ENCODE measurements at regions not wholly inside any gene's neighbourhood (a gene's known extent, or its start where the extent isn't known, plus 50 kb on each side); places are given as distances from the start of the nearest gene placed in this dataset.
"Not testable (repeated sequence)": the region's sequence is repeated elsewhere in the genome, so short reads cannot be mapped to it uniquely, and the experiment has no call there.

DNA sequence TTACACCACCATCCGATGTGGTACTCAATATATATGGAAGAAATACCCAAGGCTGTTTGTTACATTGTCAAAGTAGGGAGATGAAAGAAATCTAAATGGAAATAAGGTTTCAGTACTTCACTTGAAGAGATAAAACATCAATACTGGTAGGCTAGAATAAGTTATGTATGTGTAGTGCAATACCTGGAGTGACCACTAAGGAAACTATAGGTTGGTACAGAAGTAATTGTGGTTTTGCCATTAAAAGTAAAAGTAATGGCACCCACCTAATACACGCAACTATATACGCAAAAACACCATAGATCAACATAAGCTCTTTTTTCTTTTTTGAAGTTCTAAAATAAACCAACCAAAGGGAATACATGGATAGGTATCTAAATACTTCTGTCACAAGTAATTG lies 143.2 kb upstream of the KYNU start:
- 95% methylated on average over 3 of the region's 3 CpGs for WGBS
- no peak for DNase-seq (ENCODE audit: low spot score in 2 of 2)
- TF ChIP-seq, protein P1, sequence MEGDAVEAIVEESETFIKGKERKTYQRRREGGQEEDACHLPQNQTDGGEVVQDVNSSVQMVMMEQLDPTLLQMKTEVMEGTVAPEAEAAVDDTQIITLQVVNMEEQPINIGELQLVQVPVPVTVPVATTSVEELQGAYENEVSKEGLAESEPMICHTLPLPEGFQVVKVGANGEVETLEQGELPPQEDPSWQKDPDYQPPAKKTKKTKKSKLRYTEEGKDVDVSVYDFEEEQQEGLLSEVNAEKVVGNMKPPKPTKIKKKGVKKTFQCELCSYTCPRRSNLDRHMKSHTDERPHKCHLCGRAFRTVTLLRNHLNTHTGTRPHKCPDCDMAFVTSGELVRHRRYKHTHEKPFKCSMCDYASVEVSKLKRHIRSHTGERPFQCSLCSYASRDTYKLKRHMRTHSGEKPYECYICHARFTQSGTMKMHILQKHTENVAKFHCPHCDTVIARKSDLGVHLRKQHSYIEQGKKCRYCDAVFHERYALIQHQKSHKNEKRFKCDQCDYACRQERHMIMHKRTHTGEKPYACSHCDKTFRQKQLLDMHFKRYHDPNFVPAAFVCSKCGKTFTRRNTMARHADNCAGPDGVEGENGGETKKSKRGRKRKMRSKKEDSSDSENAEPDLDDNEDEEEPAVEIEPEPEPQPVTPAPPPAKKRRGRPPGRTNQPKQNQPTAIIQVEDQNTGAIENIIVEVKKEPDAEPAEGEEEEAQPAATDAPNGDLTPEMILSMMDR (IDR thresholded peaks at IDR 0.05): no peak
- TF ChIP-seq POLR2AphosphoS5 (IDR thresholded peaks at IDR 0.05): no peak
- no peak for TF ChIP-seq EP300 (IDR thresholded peaks at IDR 0.05)

DNA sequence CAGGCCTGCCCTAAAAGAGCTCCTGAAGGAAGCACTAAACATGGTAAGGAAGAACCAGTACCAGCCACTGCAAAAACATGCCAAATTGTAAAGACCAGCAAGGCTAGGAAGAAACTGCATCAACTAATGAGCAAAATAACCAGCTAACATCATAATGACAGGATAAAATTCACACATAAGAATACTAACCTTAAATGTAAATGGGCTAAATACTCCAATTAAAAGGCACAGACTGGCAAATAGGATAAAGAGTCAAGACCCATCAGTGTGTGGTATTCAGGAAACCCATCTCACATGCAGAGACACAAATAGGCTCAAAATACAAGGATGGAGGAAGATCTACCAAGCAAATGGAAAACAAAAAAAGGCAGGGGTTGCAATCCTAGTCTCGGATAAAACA lies 147.7 kb upstream of the KYNU start:
- not testable (repeated sequence) for H3K4me1 ChIP-seq; DNase-seq (ENCODE audit: low spot score in 2 of 2); H3K4me3 ChIP-seq; H3K27ac ChIP-seq; H3K9me3 ChIP-seq; H3K36me3 ChIP-seq; H3K27me3 ChIP-seq
- WGBS: 100% methylated on average over 1 of the region's 1 CpG

More for the DNA sequence above, 143.2 kb upstream of the KYNU start:
- no peaks in the 10 kb centered on the region for H3K27me3 ChIP-seq
- no peak overlapping the region for H3K4me3 ChIP-seq
- H3K36me3 ChIP-seq: no peaks in the 10 kb centered on the region
- H3K9me3 ChIP-seq: no peaks in the 10 kb centered on the region
- H3K4me1 ChIP-seq: no peaks in the 10 kb centered on the region
- H3K27ac ChIP-seq: no peak overlapping the region

DNA sequence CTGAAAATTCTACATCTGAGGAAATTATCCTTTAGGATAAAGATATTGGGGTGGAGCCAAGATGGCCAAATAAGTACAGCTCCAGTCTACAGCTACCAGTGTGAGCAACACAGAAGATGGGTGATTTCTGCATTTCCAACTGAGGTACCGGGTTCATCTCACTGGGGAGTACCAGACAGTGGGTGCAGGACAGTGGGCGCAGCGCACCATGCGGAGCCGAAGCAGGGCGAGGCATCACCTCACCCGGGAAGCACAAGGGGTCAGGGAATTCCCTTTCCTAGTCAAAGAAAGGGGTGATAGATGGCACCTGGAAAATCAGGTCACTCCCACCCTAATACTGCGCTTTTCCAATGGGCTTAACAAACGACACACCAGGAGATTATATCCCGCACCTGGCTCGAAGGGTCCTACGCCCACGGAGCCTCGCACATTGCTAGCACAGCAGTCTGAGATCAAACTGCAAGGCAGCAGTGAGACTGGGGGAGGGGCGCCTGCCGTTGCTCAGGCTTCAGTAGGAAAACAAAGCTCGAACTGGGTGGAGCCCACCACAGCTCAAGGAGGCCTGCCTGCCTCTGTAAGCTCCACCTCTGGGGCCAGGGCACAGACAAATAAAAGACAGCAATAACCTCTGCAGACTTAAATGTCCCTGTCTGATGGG lies 149.5 kb upstream of the KYNU start:
- not testable (repeated sequence) for H3K27ac ChIP-seq; H3K4me1 ChIP-seq; H3K4me3 ChIP-seq; DNase-seq (ENCODE audit: low spot score in 2 of 2); H3K9me3 ChIP-seq; H3K36me3 ChIP-seq; H3K27me3 ChIP-seq
- 90% methylated on average over 17 of the region's 17 CpGs for WGBS

DNA sequence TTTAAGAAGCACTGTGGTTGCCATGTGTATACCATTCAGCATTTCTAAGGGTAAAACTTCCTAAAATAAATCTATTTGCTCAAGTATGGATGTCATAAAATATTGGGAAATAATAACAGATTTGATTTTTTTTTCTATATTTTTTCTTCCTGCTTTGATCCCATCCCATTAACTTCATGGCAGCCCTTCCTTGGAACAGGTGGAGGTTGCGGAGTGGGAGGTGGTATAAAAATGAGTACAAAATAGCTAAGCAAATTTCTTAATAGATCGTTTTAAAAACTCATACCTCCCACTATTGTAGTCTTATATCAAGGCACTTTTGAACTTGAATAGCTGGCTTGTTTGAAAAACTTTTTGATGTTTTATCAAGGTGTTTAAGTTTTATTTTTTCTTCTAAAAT lies 152.1 kb upstream of the KYNU start:
- Histone ChIP-seq H3K27me3 (no peaks in the 10 kb centered on the region), H3K4me1 (no peaks in the 10 kb centered on the region), H3K9me3 (no peaks in the 10 kb centered on the region), H3K36me3 (no peaks in the 10 kb centered on the region), H3K4me3 (no peak overlapping the region), H3K27ac (no peak overlapping the region)
- no peak for TF ChIP-seq POLR2AphosphoS5 (IDR thresholded peaks at IDR 0.05)
- TF ChIP-seq EP300 (IDR thresholded peaks at IDR 0.05): no peak
- TF ChIP-seq, protein P1 (IDR thresholded peaks at IDR 0.05): no peak
- TF ChIP-seq POLR2A (IDR thresholded peaks at IDR 0.05): no peak
- no peak for DNase-seq (ENCODE audit: low spot score in 2 of 2)
- WGBS: 72% methylated on average over 2 of the region's 2 CpGs

DNA sequence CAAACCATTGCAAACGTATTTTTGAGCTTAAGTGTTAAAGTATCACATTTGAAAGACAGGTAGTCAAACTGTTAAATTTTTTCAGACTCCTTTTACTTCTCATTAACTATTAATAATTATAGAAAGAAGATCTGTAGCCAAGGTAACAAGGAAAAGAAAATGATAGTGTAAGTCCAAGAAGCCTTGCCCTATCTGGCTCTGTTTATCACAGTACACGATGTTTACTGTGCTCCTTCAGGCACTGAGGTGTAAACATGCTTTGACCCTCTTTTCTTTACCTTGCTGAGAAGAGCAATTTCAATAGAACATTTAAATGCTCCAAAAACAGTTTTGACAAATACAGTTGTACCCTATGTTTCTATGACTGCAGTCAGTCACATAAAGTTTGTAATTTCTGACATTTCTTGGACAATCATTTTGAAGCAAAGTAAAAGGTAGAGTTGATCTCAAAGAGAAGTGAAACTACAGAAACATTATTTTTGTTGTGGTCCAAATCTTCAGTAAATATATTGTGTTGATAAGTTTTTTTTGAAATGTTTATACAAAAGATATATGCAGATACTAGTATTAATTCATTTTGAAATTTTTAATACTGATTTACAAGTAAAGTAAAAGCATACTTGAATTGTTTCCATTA lies 152.6 kb upstream of the KYNU start:
- Histone ChIP-seq H3K27me3 (no peaks in the 10 kb centered on the region), H3K27ac (no peak overlapping the region), H3K4me3 (no peak overlapping the region), H3K9me3 (no peaks in the 10 kb centered on the region), H3K36me3 (no peaks in the 10 kb centered on the region), H3K4me1 (no peaks in the 10 kb centered on the region)
- DNase-seq (ENCODE audit: low spot score in 2 of 2): no peak
- TF ChIP-seq EP300 (IDR thresholded peaks at IDR 0.05) (no peak), POLR2A (IDR thresholded peaks at IDR 0.05) (no peak), POLR2AphosphoS5 (IDR thresholded peaks at IDR 0.05) (no peak)
- TF ChIP-seq, protein P1 (IDR thresholded peaks at IDR 0.05): no peak
- 82% methylated on average over 2 of the region's 2 CpGs for WGBS

DNA sequence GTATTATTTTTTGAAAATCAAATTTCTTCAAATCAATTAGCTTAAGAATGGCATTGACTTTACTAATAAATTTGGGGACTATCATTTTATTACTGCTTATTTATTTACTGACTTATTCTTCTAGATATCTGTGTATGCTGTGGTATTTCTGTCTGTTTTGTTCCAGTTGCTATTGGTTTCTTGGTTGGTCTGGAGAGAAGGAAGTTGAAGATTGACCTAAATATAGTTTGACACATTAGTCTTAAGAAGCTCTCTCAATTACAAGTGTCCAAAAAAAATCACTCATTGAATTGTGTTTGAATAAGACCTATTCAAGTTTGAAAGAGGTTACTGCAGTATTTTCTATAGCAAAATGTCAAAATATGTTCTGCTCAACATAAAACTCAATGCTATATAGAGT lies 153.3 kb upstream of the KYNU start:
- no peak overlapping the region for H3K27ac ChIP-seq
- no peak for TF ChIP-seq POLR2AphosphoS5 (IDR thresholded peaks at IDR 0.05)
- TF ChIP-seq, protein P1 (IDR thresholded peaks at IDR 0.05): no peak
- no peaks in the 10 kb centered on the region for H3K27me3 ChIP-seq
- no peaks in the 10 kb centered on the region for H3K9me3 ChIP-seq
- no peak for DNase-seq (ENCODE audit: low spot score in 2 of 2)
- no peaks in the 10 kb centered on the region for H3K36me3 ChIP-seq
- H3K4me1 ChIP-seq: no peaks in the 10 kb centered on the region
- no peak overlapping the region for H3K4me3 ChIP-seq
